ENCODE measurements at regions not wholly inside any gene's neighbourhood (a gene's known extent, or its start where the extent isn't known, plus 50 kb on each side); places are given as distances from the start of the nearest gene placed in this dataset.

DNA sequence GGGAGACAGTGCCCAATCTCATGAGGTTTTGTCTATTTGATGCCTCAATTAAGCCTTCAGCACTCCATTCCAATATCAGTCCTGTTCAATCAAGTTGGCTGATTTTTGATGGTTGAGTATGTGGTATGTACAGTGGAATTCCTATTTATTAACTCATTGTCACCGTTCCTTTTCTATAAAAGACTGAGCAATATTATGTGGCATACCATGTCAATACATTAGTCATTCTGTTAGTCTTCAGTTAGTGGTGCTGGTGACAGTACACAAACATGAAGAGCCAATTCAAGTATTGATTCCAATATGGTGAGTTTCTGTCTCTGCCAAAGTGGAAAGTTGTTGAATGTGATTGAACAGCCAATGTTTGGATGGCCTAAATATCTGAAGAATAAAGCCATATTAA lies 1343.9 kb downstream of the SUCLG1 start:
- no peak overlapping the region for H3K9ac ChIP-seq (ENCODE audit: control insufficient read depth, insufficient read depth, low read length)
- ChIA-PET RAD21 (ENCODE audit: unreplicated experiment) (no interaction called here), POLR2A (no interaction called here), SMC1A (ENCODE audit: uncharacterized antibody, unreplicated experiment) (no interaction called here), CTCF (no interaction called here)
- no peaks in the 10 kb centered on the region for H4K20me1 ChIP-seq (ENCODE audit: control insufficient read depth, insufficient read depth)
- H3K4me1 ChIP-seq (ENCODE audit: control insufficient read depth, insufficient read depth, low read length), result no peaks in the 10 kb centered on the region
- 0% methylated on average over 1 of the region's 1 CpG for WGBS (ENCODE audit: insufficient coverage, insufficient replicate concordance, low lambda C conversion rate, missing lambda C conversion rate)
- in situ Hi-C loops (cut with MboI) (no loop called here), intact Hi-C loops (cut with micrococcal nuclease; ENCODE audit: unreplicated experiment) (no loop called here)
- no peak overlapping the region for H3K4me2 ChIP-seq (ENCODE audit: control insufficient read depth, insufficient read depth)
- H3K27ac ChIP-seq (ENCODE audit: control insufficient read depth, insufficient read depth), result no peak overlapping the region
- no peak overlapping the region for H2AFZ ChIP-seq (ENCODE audit: control insufficient read depth, low read depth, low read length)
- DNase-seq (ENCODE audit: low read depth, low spot score), result no peak
- TF ChIP-seq, protein P1, sequence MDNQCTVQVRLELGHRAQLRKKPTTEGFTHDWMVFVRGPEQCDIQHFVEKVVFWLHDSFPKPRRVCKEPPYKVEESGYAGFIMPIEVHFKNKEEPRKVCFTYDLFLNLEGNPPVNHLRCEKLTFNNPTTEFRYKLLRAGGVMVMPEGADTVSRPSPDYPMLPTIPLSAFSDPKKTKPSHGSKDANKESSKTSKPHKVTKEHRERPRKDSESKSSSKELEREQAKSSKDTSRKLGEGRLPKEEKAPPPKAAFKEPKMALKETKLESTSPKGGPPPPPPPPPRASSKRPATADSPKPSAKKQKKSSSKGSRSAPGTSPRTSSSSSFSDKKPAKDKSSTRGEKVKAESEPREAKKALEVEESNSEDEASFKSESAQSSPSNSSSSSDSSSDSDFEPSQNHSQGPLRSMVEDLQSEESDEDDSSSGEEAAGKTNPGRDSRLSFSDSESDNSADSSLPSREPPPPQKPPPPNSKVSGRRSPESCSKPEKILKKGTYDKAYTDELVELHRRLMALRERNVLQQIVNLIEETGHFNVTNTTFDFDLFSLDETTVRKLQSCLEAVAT (IDR thresholded peaks at IDR 0.05), result no peak
- TF ChIP-seq TARDBP (IDR thresholded peaks at IDR 0.05; ENCODE audit: borderline replicate concordance) (no peak), MTA3 (IDR thresholded peaks at IDR 0.05; ENCODE audit: borderline replicate concordance, low read length) (no peak), RFX5 (IDR thresholded peaks at IDR 0.05; ENCODE audit: low read depth, low read length) (no peak), SREBF2 (IDR thresholded peaks at IDR 0.05; ENCODE audit: low read length) (no peak), BCL11A (IDR thresholded peaks at IDR 0.05; ENCODE audit: low read depth, low read length) (no peak)
- H3K4me3 ChIP-seq, result no peak overlapping the region
- BruUV-seq (replicated peaks), result no TSS peak
- no peaks in the 10 kb centered on the region for H3K36me3 ChIP-seq (ENCODE audit: control insufficient read depth in 2 of 2, insufficient read depth in 2 of 2, low read length in 1 of 2)
- H3K79me2 ChIP-seq (ENCODE audit: control insufficient read depth, insufficient read depth, low read length), result no peaks in the 10 kb centered on the region
- no peaks in the 10 kb centered on the region for H3K9me3 ChIP-seq (replicated peaks; ENCODE audit: control insufficient read depth, insufficient read depth, low read length)
- no peak for ATAC-seq
- no peak for FAIRE-seq
- no peaks in the 10 kb centered on the region for H3K27me3 ChIP-seq (replicated peaks in 1 of 2; ENCODE audit: control insufficient read depth in 2 of 2, insufficient read depth in 2 of 2, low read length in 1 of 2)

DNA sequence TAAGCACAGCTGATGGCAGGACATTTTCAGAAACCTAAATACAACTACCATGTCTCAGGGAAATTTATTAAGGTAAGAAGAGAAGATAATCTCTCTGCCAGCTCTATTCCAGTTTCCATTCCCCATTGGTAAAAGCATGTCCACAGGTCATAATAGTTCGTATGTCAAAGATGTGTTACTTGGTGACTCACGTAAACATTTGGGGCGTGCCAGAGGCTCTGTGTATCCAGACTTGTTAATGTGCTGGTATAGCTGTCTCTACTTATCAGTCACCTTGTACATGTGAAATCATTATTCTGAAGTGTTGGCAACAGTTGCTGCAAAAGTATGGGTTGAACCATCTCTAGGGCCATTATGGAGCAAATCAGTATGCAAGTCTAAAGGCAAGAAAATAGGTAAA lies 1345.1 kb downstream of the SUCLG1 start:
- FAIRE-seq (no peak), ATAC-seq (no peak), DNase-seq (ENCODE audit: low read depth, low spot score) (no peak)
- in situ Hi-C loops (cut with MboI) (no loop called here), intact Hi-C loops (cut with micrococcal nuclease; ENCODE audit: unreplicated experiment) (no loop called here)
- H4K20me1 ChIP-seq (ENCODE audit: control insufficient read depth, insufficient read depth), result no peaks in the 10 kb centered on the region
- TF ChIP-seq ZNF622 (IDR thresholded peaks at IDR 0.05) (no peak), SUPT20H (IDR thresholded peaks at IDR 0.05; ENCODE audit: borderline replicate concordance, control insufficient read depth, low read depth, low read length) (no peak), TCF3 (IDR thresholded peaks at IDR 0.05; ENCODE audit: borderline replicate concordance, insufficient read depth, low read depth, low read length) (no peak), HDGF (IDR thresholded peaks at IDR 0.05) (no peak), POLR2A (IDR thresholded peaks at IDR 0.05; ENCODE audit: low read depth, low read length) (no peak), RELA (IDR thresholded peaks at IDR 0.05; ENCODE audit: borderline replicate concordance, partially characterized antibody) (no peak), NBN (IDR thresholded peaks at IDR 0.05) (no peak), SREBF1 (IDR thresholded peaks at IDR 0.05; ENCODE audit: low read length) (no peak), HCFC1 (IDR thresholded peaks at IDR 0.05; ENCODE audit: low read length) (no peak), POU2F2 (IDR thresholded peaks at IDR 0.05; ENCODE audit: borderline replicate concordance, low read depth, low read length) (no peak), SUZ12 (IDR thresholded peaks at IDR 0.05; ENCODE audit: unreplicated experiment) (no peak), ZNF24 (IDR thresholded peaks at IDR 0.05) (no peak)
- TF ChIP-seq, protein P2, sequence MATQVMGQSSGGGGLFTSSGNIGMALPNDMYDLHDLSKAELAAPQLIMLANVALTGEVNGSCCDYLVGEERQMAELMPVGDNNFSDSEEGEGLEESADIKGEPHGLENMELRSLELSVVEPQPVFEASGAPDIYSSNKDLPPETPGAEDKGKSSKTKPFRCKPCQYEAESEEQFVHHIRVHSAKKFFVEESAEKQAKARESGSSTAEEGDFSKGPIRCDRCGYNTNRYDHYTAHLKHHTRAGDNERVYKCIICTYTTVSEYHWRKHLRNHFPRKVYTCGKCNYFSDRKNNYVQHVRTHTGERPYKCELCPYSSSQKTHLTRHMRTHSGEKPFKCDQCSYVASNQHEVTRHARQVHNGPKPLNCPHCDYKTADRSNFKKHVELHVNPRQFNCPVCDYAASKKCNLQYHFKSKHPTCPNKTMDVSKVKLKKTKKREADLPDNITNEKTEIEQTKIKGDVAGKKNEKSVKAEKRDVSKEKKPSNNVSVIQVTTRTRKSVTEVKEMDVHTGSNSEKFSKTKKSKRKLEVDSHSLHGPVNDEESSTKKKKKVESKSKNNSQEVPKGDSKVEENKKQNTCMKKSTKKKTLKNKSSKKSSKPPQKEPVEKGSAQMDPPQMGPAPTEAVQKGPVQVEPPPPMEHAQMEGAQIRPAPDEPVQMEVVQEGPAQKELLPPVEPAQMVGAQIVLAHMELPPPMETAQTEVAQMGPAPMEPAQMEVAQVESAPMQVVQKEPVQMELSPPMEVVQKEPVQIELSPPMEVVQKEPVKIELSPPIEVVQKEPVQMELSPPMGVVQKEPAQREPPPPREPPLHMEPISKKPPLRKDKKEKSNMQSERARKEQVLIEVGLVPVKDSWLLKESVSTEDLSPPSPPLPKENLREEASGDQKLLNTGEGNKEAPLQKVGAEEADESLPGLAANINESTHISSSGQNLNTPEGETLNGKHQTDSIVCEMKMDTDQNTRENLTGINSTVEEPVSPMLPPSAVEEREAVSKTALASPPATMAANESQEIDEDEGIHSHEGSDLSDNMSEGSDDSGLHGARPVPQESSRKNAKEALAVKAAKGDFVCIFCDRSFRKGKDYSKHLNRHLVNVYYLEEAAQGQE (IDR thresholded peaks at IDR 0.05; ENCODE audit: low read depth, low read length), result no peak
- POLR2A ChIA-PET, result no interaction called here
- SMC1A ChIA-PET (ENCODE audit: uncharacterized antibody, unreplicated experiment), result no interaction called here
- RAD21 ChIA-PET (ENCODE audit: unreplicated experiment), result no interaction called here
- no peak overlapping the region for H3K27ac ChIP-seq (ENCODE audit: control insufficient read depth, insufficient read depth)
- CTCF ChIA-PET, result no interaction called here
- no peaks in the 10 kb centered on the region for H3K79me2 ChIP-seq (ENCODE audit: control insufficient read depth, insufficient read depth, low read length)
- H3K4me2 ChIP-seq (ENCODE audit: control insufficient read depth, insufficient read depth), result no peak overlapping the region
- H3K9me3 ChIP-seq (replicated peaks; ENCODE audit: control insufficient read depth, insufficient read depth, low read length), result no peaks in the 10 kb centered on the region
- 41% methylated on average over 3 of the region's 3 CpGs for WGBS (ENCODE audit: insufficient coverage, insufficient replicate concordance, low lambda C conversion rate, missing lambda C conversion rate)
- H3K36me3 ChIP-seq (ENCODE audit: control insufficient read depth in 2 of 2, insufficient read depth in 2 of 2, low read length in 1 of 2), result no peaks in the 10 kb centered on the region
- H2AFZ ChIP-seq (ENCODE audit: control insufficient read depth, low read depth, low read length), result no peak overlapping the region
- H3K27me3 ChIP-seq (replicated peaks in 1 of 2; ENCODE audit: control insufficient read depth in 2 of 2, insufficient read depth in 2 of 2, low read length in 1 of 2), result no peaks in the 10 kb centered on the region
- no TSS peak for BruUV-seq (replicated peaks)
- no peak overlapping the region for H3K4me3 ChIP-seq
- H3K4me1 ChIP-seq (ENCODE audit: control insufficient read depth, insufficient read depth, low read length), result no peaks in the 10 kb centered on the region
- no peak overlapping the region for H3K9ac ChIP-seq (ENCODE audit: control insufficient read depth, insufficient read depth, low read length)
